ENCODE measurements at regions not wholly inside any gene's neighbourhood (a gene's known extent, or its start where the extent isn't known, plus 50 kb on each side); places are given as distances from the start of the nearest gene placed in this dataset.

- DNase-seq (ENCODE audit: low spot score) = no peak
These were observed 50.6 kb upstream of the PTGR2 start for GRCh38 chr14:73800970-73801515.

- DNase-seq (ENCODE audit: low spot score) = no peak
These were observed 53.9 kb upstream of the PTGR2 start for GRCh38 chr14:73797543-73798265.

GRCh38 chr14:73796893-73797542, 54.6 kb upstream of the PTGR2 start:
- DNase-seq (ENCODE audit: low spot score) = no peak

GRCh38 chr14:73796415-73796814, 55.2 kb upstream of the PTGR2 start:
- no peak for DNase-seq (ENCODE audit: low spot score)

- DNase-seq (ENCODE audit: low spot score) = peak; percentile 20
These were observed 55.7 kb upstream of the PTGR2 start for GRCh38 chr14:73795974-73796373.

GRCh38 chr14:73795466-73795865, 56.2 kb upstream of the PTGR2 start:
- DNase-seq (ENCODE audit: low spot score) = no peak

GRCh38 chr14:73794146-73794545, 57.5 kb upstream of the PTGR2 start:
- DNase-seq (ENCODE audit: low spot score) = no peak

- no peak for DNase-seq (ENCODE audit: low spot score)
These were observed 59.1 kb upstream of the PTGR2 start for GRCh38 chr14:73792481-73792880.

- DNase-seq (ENCODE audit: low spot score) = peak; percentile 65
These were observed 61.5 kb upstream of the PTGR2 start for GRCh38 chr14:73789989-73790581.

- DNase-seq (ENCODE audit: low spot score) = no peak
These were observed 62.7 kb upstream of the PTGR2 start for GRCh38 chr14:73788701-73789551.

- no peak for DNase-seq (ENCODE audit: low spot score)
These were observed 63.4 kb upstream of the PTGR2 start for GRCh38 chr14:73788317-73788598.

GRCh38 chr14:73787486-73788316, 63.9 kb upstream of the PTGR2 start:
- no peak for DNase-seq (ENCODE audit: low spot score)

GRCh38 chr14:73786636-73787485, 64.8 kb upstream of the PTGR2 start:
- peak; percentile 52 for DNase-seq (ENCODE audit: low spot score)

- peak; percentile 82 for DNase-seq (ENCODE audit: low spot score)
These were observed 65.6 kb upstream of the PTGR2 start for GRCh38 chr14:73785834-73786635.

GRCh38 chr14:73785336-73785833, 66.2 kb upstream of the PTGR2 start:
- peak; percentile 55 for DNase-seq (ENCODE audit: low spot score)

- no peak for DNase-seq (ENCODE audit: low spot score)
These were observed 66.7 kb upstream of the PTGR2 start for GRCh38 chr14:73784988-73785313.

- no peak for DNase-seq (ENCODE audit: low spot score)
These were observed 67.2 kb upstream of the PTGR2 start for GRCh38 chr14:73784181-73784987.

- DNase-seq (ENCODE audit: low spot score) = no peak
These were observed 68.4 kb upstream of the PTGR2 start for GRCh38 chr14:73783107-73783727.
